ENCODE measurements at regions not wholly inside any gene's neighbourhood (a gene's known extent, or its start where the extent isn't known, plus 50 kb on each side); places are given as distances from the start of the nearest gene placed in this dataset.

DNA sequence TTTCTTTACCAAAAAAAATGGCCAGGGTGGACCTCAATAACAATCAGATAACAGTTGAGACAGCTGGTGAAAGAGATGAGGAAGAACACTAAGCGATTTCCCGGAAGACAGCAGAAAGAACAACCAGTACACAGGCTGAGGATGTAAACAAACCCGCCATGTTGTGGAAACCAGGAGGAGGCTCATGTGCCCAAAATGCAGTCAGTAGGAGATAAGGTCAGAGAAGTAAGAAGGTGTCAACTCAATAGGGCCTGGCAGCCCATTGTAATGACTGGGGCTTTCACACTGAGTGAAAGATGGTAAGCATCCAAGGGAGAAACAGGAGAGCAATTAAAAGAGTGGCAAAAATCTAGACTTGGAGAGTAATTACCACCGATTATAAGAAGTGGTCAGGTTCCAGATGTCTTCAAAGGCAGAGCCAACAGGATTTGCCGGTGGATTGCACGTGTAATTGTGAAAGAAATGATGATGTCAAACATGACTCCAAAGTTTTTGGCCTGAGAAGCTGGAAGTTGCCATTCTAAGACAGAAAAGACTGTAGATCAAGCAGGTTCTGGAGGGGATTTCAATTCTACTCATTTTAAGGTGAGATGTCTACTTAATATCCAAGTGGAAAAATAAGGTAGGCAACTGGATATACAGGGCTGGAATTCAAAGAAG is 77.7 kb upstream of the CYP1B1 start:
- Histone ChIP-seq H3K4me3 (no peak overlapping the region), H3K36me3 (no peaks in the 10 kb centered on the region), H3K4me1 (no peaks in the 10 kb centered on the region), H3K27ac (no peak overlapping the region), H3K9me3 (no peaks in the 10 kb centered on the region), H3K27me3 (no peaks in the 10 kb centered on the region)
- TF ChIP-seq, protein P1, sequence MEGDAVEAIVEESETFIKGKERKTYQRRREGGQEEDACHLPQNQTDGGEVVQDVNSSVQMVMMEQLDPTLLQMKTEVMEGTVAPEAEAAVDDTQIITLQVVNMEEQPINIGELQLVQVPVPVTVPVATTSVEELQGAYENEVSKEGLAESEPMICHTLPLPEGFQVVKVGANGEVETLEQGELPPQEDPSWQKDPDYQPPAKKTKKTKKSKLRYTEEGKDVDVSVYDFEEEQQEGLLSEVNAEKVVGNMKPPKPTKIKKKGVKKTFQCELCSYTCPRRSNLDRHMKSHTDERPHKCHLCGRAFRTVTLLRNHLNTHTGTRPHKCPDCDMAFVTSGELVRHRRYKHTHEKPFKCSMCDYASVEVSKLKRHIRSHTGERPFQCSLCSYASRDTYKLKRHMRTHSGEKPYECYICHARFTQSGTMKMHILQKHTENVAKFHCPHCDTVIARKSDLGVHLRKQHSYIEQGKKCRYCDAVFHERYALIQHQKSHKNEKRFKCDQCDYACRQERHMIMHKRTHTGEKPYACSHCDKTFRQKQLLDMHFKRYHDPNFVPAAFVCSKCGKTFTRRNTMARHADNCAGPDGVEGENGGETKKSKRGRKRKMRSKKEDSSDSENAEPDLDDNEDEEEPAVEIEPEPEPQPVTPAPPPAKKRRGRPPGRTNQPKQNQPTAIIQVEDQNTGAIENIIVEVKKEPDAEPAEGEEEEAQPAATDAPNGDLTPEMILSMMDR (IDR thresholded peaks at IDR 0.05), result no peak
- TF ChIP-seq POLR2A (IDR thresholded peaks at IDR 0.05), result no peak
- no peak for DNase-seq

DNA sequence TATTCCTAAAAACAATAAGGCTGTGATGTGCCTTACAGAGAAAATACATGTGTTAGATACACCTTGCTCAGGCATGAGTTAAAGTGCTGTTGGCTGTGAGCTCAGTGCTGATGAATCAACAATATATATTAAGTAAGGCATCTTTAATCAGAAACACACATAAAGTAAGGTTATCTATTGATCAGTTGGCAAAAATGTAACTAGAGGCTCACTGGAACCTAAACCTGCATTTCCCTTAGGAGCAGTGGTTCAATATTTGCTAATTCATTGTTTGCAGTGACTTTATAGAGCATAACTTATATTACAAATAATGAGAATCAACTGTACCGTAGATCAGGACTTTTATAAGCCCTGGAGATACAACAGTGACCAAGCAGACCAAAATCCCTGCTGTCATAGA is 77.0 kb upstream of the CYP1B1 start:
- no peaks in the 10 kb centered on the region for H3K27me3 ChIP-seq
- no peaks in the 10 kb centered on the region for H3K4me1 ChIP-seq
- DNase-seq, result no peak
- no peaks in the 10 kb centered on the region for H3K36me3 ChIP-seq
- TF ChIP-seq, protein P1 (IDR thresholded peaks at IDR 0.05), result no peak
- no peak for TF ChIP-seq POLR2A (IDR thresholded peaks at IDR 0.05)
- H3K4me3 ChIP-seq, result no peak overlapping the region
- no peaks in the 10 kb centered on the region for H3K9me3 ChIP-seq
- H3K27ac ChIP-seq, result no peak overlapping the region

DNA sequence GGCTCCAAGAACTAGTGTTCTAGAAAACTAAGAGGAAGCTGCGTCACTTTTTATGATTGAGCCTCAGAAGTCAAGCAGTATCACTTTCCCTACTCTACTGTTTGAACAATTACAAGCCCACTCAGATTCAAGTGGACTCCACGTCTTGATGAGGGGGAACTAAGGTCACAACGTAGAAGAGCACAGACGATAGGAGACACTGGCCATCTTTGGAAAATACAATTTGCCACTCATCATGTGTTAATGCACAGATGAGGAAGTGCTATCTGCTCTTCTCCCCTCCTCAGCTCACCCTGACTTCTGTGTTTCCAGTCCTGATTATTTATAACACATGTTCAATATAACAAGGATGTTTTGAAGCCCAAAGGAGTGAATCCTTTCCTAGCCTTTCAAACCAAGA is 76.1 kb upstream of the CYP1B1 start:
- H3K27ac ChIP-seq, result no peak overlapping the region
- H3K9me3 ChIP-seq, result no peaks in the 10 kb centered on the region
- DNase-seq, result no peak
- H3K4me3 ChIP-seq, result no peak overlapping the region
- no peaks in the 10 kb centered on the region for H3K27me3 ChIP-seq
- H3K4me1 ChIP-seq, result no peaks in the 10 kb centered on the region
- TF ChIP-seq POLR2A (IDR thresholded peaks at IDR 0.05), result no peak
- TF ChIP-seq, protein P1 (IDR thresholded peaks at IDR 0.05), result no peak
- H3K36me3 ChIP-seq, result no peaks in the 10 kb centered on the region

DNA sequence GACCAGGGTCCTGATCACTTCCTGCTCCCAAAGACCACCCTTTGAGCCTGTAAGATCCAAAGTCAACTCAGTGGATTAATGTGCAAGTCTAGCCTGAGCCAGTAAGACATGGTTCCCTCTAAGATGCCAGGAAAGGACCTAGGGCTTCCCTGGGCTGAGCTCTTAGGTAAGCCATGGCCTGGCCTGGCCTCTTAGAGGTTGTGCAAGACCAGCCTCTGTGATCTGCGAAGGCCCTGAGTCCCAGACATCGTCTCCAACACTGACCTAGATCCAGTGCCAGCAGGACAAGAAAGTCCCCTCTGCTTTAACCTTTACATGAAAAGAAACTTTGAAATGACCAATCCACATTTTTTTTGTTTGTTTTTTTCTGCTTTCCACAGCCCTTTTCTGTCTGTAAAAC is 73.6 kb upstream of the CYP1B1 start:
- TF ChIP-seq, protein P1 (IDR thresholded peaks at IDR 0.05), result no peak
- TF ChIP-seq POLR2A (IDR thresholded peaks at IDR 0.05), result no peak
- no peak for DNase-seq
- Histone ChIP-seq H3K4me3 (no peak overlapping the region), H3K9me3 (no peaks in the 10 kb centered on the region), H3K4me1 (no peaks in the 10 kb centered on the region), H3K36me3 (no peaks in the 10 kb centered on the region), H3K27me3 (no peaks in the 10 kb centered on the region), H3K27ac (no peak overlapping the region)

DNA sequence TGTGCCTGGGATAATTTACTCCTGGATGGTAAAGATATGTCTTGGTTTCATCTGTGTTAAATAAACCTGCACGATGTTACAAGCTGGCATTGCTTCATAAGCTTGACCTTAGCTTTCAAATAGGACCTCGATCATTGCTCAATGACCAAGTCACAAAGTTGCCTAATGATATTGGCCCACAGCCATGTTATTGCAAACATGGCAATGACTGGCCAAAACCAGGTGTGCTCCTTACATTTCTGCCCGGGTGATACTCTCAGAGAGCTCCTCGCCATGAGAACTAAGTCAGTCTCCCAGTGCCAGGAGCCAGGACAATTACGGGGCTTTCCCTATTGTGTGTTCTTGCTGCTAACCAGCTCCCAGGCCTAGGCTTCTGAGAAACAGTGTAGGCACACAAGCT is 72.5 kb upstream of the CYP1B1 start:
- Histone ChIP-seq H3K27me3 (no peaks in the 10 kb centered on the region), H3K27ac (no peak overlapping the region), H3K9me3 (no peaks in the 10 kb centered on the region), H3K4me3 (no peak overlapping the region), H3K36me3 (no peaks in the 10 kb centered on the region), H3K4me1 (no peaks in the 10 kb centered on the region)
- TF ChIP-seq, protein P1 (IDR thresholded peaks at IDR 0.05), result no peak
- no peak for TF ChIP-seq POLR2A (IDR thresholded peaks at IDR 0.05)
- DNase-seq, result no peak

Measured in Peyer's patch (tissue), 4 donors.